ENCODE measurements at regions not wholly inside any gene's neighbourhood (a gene's known extent, or its start where the extent isn't known, plus 50 kb on each side); places are given as distances from the start of the nearest gene placed in this dataset.

DNA sequence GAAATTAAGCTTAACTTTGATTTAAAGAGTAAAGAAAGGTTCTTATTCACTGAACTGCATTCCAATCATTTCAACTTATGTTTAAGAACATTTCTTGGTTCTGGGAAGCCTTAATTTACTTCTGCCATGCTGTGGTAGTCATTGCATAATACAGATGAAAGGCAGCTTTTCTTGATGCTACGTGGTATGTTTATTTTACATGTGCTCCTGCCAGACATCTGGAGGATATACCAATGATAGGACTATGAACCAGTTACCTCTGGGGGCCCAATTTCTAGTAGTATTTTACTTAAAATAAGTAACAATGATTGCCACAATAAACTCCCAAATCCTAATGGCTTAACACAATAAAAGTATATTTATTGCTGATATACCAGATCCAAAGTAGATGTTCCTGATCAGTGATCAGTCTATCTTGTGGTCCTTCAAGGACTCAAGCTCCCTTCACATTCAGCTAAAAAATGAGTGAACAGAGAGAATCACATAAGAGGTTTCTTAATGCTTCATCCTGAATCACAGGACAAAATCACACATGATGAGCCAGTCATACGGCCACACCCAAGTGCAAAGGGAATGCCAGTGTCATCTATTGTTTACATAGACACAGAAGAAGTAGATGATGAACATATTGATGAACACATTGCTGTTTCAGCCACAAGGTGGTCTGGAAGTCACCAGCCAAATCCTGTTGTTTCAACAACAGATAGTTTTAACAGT lies 56.5 kb upstream of the CCN2 start:
- CTCF ChIA-PET: interaction anchor here (0.5 to 1.4 kb wide), 5 partner anchors 9 to 272 kb away, joined by 3 to 5 read pairs (median 3); no protein-coding TSS in a partner anchor
- H2BK20ac ChIP-seq (ENCODE audit: low read depth, low read length): peak overlapping the region; percentile 28
- H4K5ac ChIP-seq (ENCODE audit: low read depth, low read length): peak overlapping the region; percentile 91; the same call in 1 of the 2 replicates
- peak overlapping the region; percentile 42; the same call in 1 of the 2 replicates for H3K4ac ChIP-seq (ENCODE audit: low read depth, low read length)
- no peak overlapping the region for H3K4me2 ChIP-seq (ENCODE audit: low read depth, low read length)
- H3K18ac ChIP-seq (ENCODE audit: low read depth, low read length): peak overlapping the region; percentile 99; the same call in 1 of the 2 replicates
- no peaks in the 10 kb centered on the region for H3K9me1 ChIP-seq (ENCODE audit: insufficient read depth, low read length)
- no peak overlapping the region for H2AFZ ChIP-seq (replicated peaks; ENCODE audit: low read length, poor library complexity)
- H3K79me1 ChIP-seq (ENCODE audit: low read depth in 1 of 2, low read length in 2 of 2): no peaks in the 10 kb centered on the region
- peak; percentile 51 for ATAC-seq (ENCODE audit: low read depth)
- intact Hi-C loops (cut with micrococcal nuclease): no loop called here
- no peak overlapping the region for H3K56ac ChIP-seq (ENCODE audit: extremely low read depth, insufficient read depth, low read length)
- dilution Hi-C loops (cut with HindIII; ENCODE audit: low sequenced_read_pairs, unreplicated experiment): no loop called here
- peak; percentile 83 for DNase-seq
- no peak overlapping the region for H3K23ac ChIP-seq (ENCODE audit: low read depth, low read length)
- peak overlapping the region; percentile 35; the same call in 2 of the 3 replicates for H2BK15ac ChIP-seq (ENCODE audit: low read depth, low read length)
- peak overlapping the region; percentile 69 for H3K14ac ChIP-seq (replicated peaks; ENCODE audit: low read depth, low read length)
- no peaks in the 10 kb centered on the region for H3K36me3 ChIP-seq (ENCODE audit: control insufficient read depth, insufficient read depth, low read length)
- in situ Hi-C loops (cut with MboI; ENCODE audit: low sequenced_read_pairs): no loop called here
- 0 out of 2 replicates have a peak overlapping the region, but pooled peaks have one; percentile 30 for H4K91ac ChIP-seq (ENCODE audit: insufficient read depth, low read depth, low read length)
- peak overlapping the region in 1 of 2 experiments; percentile 44; a peak in 2 of 4 replicates for H4K8ac ChIP-seq (ENCODE audit: low read depth in 2 of 2, low read length in 2 of 2)
- no peak overlapping the region for H3K4me3 ChIP-seq (ENCODE audit: insufficient read depth, low read depth, low read length)
- no peaks in the 10 kb centered on the region for H3K27me3 ChIP-seq (ENCODE audit: control insufficient read depth, insufficient read depth, low read length)
- no CpG with 5 or more reads among the region's 2 CpGs for WGBS, 2 experiments (ENCODE audit: extremely low coverage in 2 of 2, insufficient read length in 1 of 2)
- H2BK5ac ChIP-seq (ENCODE audit: low read depth, low read length, poor library complexity, severe bottlenecking): peak overlapping the region; percentile 37
- peaks cover 5% of the 10 kb centered on the region for H3K4me1 ChIP-seq (ENCODE audit: control insufficient read depth, insufficient read depth, low read length)
- peaks cover 9% of the 10 kb centered on the region for H3K9me3 ChIP-seq (ENCODE audit: control insufficient read depth, insufficient read depth, low read length)
- POLR2A ChIA-PET (ENCODE audit: unreplicated experiment): interaction anchor here (1.0 kb wide), 1 partner anchor 56 kb away, joined by 4 read pairs; the partner anchor contains the start of gene CCN2
- H2AK9ac ChIP-seq (replicated peaks; ENCODE audit: low read depth, low read length, poor library complexity): peak overlapping the region; percentile 18
- H4K20me1 ChIP-seq (ENCODE audit: insufficient read depth, low read length): no peaks in the 10 kb centered on the region
- no peak overlapping the region for H3K27ac ChIP-seq (ENCODE audit: insufficient read depth, low read length)
- H2AK5ac ChIP-seq (ENCODE audit: low read depth, low read length): peak overlapping the region; percentile 50
- H3K9ac ChIP-seq (ENCODE audit: low read depth, low read length): no peak overlapping the region
- TF ChIP-seq CEBPB (IDR thresholded peaks at IDR 0.05; ENCODE audit: low read depth, low read length): peak; percentile 80
- TF ChIP-seq, protein P1, sequence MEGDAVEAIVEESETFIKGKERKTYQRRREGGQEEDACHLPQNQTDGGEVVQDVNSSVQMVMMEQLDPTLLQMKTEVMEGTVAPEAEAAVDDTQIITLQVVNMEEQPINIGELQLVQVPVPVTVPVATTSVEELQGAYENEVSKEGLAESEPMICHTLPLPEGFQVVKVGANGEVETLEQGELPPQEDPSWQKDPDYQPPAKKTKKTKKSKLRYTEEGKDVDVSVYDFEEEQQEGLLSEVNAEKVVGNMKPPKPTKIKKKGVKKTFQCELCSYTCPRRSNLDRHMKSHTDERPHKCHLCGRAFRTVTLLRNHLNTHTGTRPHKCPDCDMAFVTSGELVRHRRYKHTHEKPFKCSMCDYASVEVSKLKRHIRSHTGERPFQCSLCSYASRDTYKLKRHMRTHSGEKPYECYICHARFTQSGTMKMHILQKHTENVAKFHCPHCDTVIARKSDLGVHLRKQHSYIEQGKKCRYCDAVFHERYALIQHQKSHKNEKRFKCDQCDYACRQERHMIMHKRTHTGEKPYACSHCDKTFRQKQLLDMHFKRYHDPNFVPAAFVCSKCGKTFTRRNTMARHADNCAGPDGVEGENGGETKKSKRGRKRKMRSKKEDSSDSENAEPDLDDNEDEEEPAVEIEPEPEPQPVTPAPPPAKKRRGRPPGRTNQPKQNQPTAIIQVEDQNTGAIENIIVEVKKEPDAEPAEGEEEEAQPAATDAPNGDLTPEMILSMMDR (conservative IDR thresholded peaks at IDR 0.05; ENCODE audit: low read depth, low read length): no peak
- H2BK120ac ChIP-seq (ENCODE audit: low read depth, low read length): peak overlapping the region; percentile 43
- BruUV-seq (replicated peaks): no TSS peak

Measured in IMR-90 (cell line).